ENCODE measurements at regions not wholly inside any gene's neighbourhood (a gene's known extent, or its start where the extent isn't known, plus 50 kb on each side); places are given as distances from the start of the nearest gene placed in this dataset.

GRCh38 chrX:25069209-25069608 is 53.4 kb upstream of the ARX start:
- no peaks in the 10 kb centered on the region for H3K4me1 ChIP-seq
- H3K4me3 ChIP-seq = no peak overlapping the region
- H3K27ac ChIP-seq = no peak overlapping the region
- no peak for DNase-seq
- H3K9me3 ChIP-seq = no peaks in the 10 kb centered on the region
- H3K36me3 ChIP-seq (ENCODE audit: low read depth, missing control alignments) = no peaks in the 10 kb centered on the region
- no peaks in the 10 kb centered on the region for H3K27me3 ChIP-seq
- TF ChIP-seq POLR2A (IDR thresholded peaks at IDR 0.05) = no peak
- no peak for TF ChIP-seq CTCF (IDR thresholded peaks at IDR 0.05)
- intact Hi-C loops (cut with DNase I; ENCODE audit: low total_unique reads) = no loop called here
- 74 to 96% methylated on average over 2 of the region's 2 CpGs for WGBS, 2 donors

GRCh38 chrX:25068340-25068739 is 52.6 kb upstream of the ARX start:
- WGBS, 2 donors = 75 to 84% methylated on average over 2 to 5 of the region's 5 CpGs
- intact Hi-C loops (cut with DNase I; ENCODE audit: low total_unique reads) = no loop called here
- Histone ChIP-seq H3K27ac (no peak overlapping the region), H3K27me3 (no peaks in the 10 kb centered on the region), H3K9me3 (no peaks in the 10 kb centered on the region), H3K4me3 (no peak overlapping the region), H3K4me1 (no peaks in the 10 kb centered on the region), H3K36me3 (ENCODE audit: low read depth, missing control alignments) (no peaks in the 10 kb centered on the region)
- TF ChIP-seq POLR2A (IDR thresholded peaks at IDR 0.05) (no peak), CTCF (IDR thresholded peaks at IDR 0.05) (no peak)
- no peak for DNase-seq

- Histone ChIP-seq H3K4me3 (no peak overlapping the region), H3K36me3 (ENCODE audit: low read depth, missing control alignments) (no peaks in the 10 kb centered on the region), H3K27ac (no peak overlapping the region), H3K9me3 (no peaks in the 10 kb centered on the region), H3K27me3 (no peaks in the 10 kb centered on the region), H3K4me1 (no peaks in the 10 kb centered on the region)
- intact Hi-C loops (cut with DNase I; ENCODE audit: low total_unique reads) = no loop called here
- WGBS, 2 donors = 44 to 55% methylated on average over 4 of the region's 4 CpGs
- DNase-seq = no peak
- TF ChIP-seq CTCF (IDR thresholded peaks at IDR 0.05) (no peak), POLR2A (IDR thresholded peaks at IDR 0.05) (no peak)
These were observed 51.8 kb upstream of the ARX start for GRCh38 chrX:25067271-25068172.

DNA sequence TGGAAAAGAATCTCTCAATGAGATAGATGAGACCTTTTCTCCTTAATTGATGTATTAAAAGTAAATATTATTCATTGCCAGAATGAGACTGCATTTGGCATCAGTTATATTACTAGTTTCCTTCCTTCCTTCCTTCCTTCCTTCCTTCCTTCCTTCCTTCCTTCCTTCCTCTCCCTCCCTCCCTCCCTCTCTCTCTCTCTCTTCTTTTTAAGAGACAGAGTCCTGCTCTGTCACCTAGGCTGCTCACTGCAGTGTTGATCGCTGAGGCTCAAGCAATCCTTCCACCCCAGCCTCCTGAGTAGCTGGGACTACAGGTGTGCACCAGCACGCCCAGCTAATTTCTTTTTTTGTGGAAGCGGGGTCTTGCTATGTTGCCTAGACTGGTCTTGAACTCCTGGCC is 50.4 kb upstream of the ARX start:
- intact Hi-C loops (cut with DNase I; ENCODE audit: low total_unique reads) = no loop called here
- Histone ChIP-seq H3K4me1 (no peaks in the 10 kb centered on the region), H3K27me3 (no peaks in the 10 kb centered on the region), H3K36me3 (ENCODE audit: low read depth, missing control alignments) (no peaks in the 10 kb centered on the region), H3K4me3 (no peak overlapping the region), H3K9me3 (no peaks in the 10 kb centered on the region), H3K27ac (no peak overlapping the region)
- no peak for TF ChIP-seq POLR2A (IDR thresholded peaks at IDR 0.05)
- no peak for TF ChIP-seq CTCF (IDR thresholded peaks at IDR 0.05)
- DNase-seq = no peak
- 86 to 92% methylated on average over 2 to 3 of the region's 3 CpGs for WGBS, 2 donors
